GM18517 (cell line): ENCODE measurements at regions not wholly inside any gene's neighbourhood (a gene's known extent, or its start where the extent isn't known, plus 50 kb on each side); places are given as distances from the start of the nearest gene placed in this dataset.

Experiments
- ATAC-seq: cut with Tn5 transposase; IDR thresholded peaks from one replicate; pipeline ENCODE4 v1.9.1; 2021; ENCODE audit warnings: mild to moderate bottlenecking, moderate library complexity; ENCODE audit not compliant: unreplicated experiment

GRCh38 chr12:102540815-102541385 is 60.5 kb upstream of the IGF1 start:
- no peak for ATAC-seq

GRCh38 chr12:102539651-102540553 is 59.5 kb upstream of the IGF1 start:
- no peak for ATAC-seq

DNA sequence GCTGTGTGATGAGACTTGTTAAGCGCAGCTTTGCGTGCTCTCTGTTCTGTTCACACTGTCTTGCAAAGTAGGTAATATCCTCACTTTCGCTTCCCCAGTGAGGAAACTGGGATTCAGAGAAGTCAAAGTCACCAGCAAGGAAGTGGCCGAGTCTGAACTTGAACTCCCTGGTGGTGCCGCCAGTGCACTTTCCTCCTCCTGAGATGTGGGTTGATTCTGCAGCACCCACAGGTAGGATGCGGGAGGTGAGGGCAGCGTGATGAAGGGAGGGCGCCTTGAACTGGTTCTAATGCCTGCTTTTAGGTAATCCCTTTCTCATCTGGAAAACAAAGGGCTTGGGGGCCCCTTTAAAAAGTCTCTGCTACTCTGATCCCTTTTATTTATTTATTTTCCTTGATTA is 54.9 kb upstream of the IGF1 start:
- no peak for ATAC-seq

- no peak for ATAC-seq
Measured at GRCh38 chr12:102534899-102535298, 54.5 kb upstream of the IGF1 start.

GRCh38 chr12:102533483-102534215 is 53.3 kb upstream of the IGF1 start:
- no peak for ATAC-seq
